ENCODE measurements at regions not wholly inside any gene's neighbourhood (a gene's known extent, or its start where the extent isn't known, plus 50 kb on each side); places are given as distances from the start of the nearest gene placed in this dataset.

GRCh38 chr19:37829526-37829925 lies 50.1 kb upstream of the ZNF573 start:
- no peaks in the 10 kb centered on the region for H3K27me3 ChIP-seq (ENCODE audit: insufficient read depth, insufficient read length)
- TF ChIP-seq YY1 (IDR thresholded peaks at IDR 0.05; ENCODE audit: insufficient read depth, insufficient read length): no peak
- TF ChIP-seq ZNF274 (IDR thresholded peaks at IDR 0.05; ENCODE audit: low read depth, low read length): no peak
- TF ChIP-seq SUZ12 (IDR thresholded peaks at IDR 0.05; ENCODE audit: extremely low read depth, insufficient read depth, insufficient read length): no peak
- no peak for DNase-seq (ENCODE audit: low read depth, low spot score)
- H3K4me3 ChIP-seq (ENCODE audit: insufficient read length, low read depth): no peak overlapping the region
- no peaks in the 10 kb centered on the region for H3K4me1 ChIP-seq (ENCODE audit: insufficient read depth, insufficient read length)
- peaks cover 74% of the 10 kb centered on the region for H3K9me3 ChIP-seq (ENCODE audit: insufficient read depth, low read length)
- H3K9ac ChIP-seq (ENCODE audit: insufficient read length, low read depth): no peak overlapping the region
- H3K36me3 ChIP-seq (ENCODE audit: insufficient read depth, insufficient read length, low read length): peaks cover 57% of the 10 kb centered on the region
